OCI-LY1 (cell line): ENCODE measurements at regions not wholly inside any gene's neighbourhood (a gene's known extent, or its start where the extent isn't known, plus 50 kb on each side); places are given as distances from the start of the nearest gene placed in this dataset.

ENCODE experiments used
- CTCF ChIP-seq: fragments of 200-600 bp; sonication (generic), shearing (Covaris generic); IDR thresholded peaks from 2 replicates; pipeline ENCODE4 v1.5.1; 2017; ENCODE audit warnings: mild to moderate bottlenecking, antibody characterized with exemption, low read length, moderate library complexity, mixed read lengths
- EZH2 ChIP-seq: fragments of 200-600 bp; sonication (generic), shearing (Covaris generic); IDR thresholded peaks from 2 replicates; pipeline ENCODE4 v1.8.0; 2017; ENCODE audit warnings: borderline replicate concordance, mixed run types, mild to moderate bottlenecking, antibody characterized with exemption, low read length, moderate library complexity, mixed read lengths

GRCh38 chr1:5678759-5679158 lies 313.5 kb downstream of the NPHP4 start:
- TF ChIP-seq CTCF (no peak), EZH2 (no peak)
